Left lung (tissue), 4 donors: ENCODE measurements at regions not wholly inside any gene's neighbourhood (a gene's known extent, or its start where the extent isn't known, plus 50 kb on each side); places are given as distances from the start of the nearest gene placed in this dataset.
"Not testable (repeated sequence)": the region's sequence is repeated elsewhere in the genome, so short reads cannot be mapped to it uniquely, and the experiment has no call there.

Experiments used
- ATAC-seq: fragments of 200-7000 bp; cut with Tn5 transposase; one replicate; pipeline ENCODE4 v1.9.1; 2020; ENCODE audit warnings: moderate library complexity
- DNase-seq, 4 donors: peaks; one replicate each; pipeline ENCODE4 v3.0.0-alpha.2; 2013 to 2020
- H3K27ac ChIP-seq, 2 donors: fragments of 200-600 bp; sonication (generic) in 1 of 2; one replicate each; pipeline versions ENCODE4 v1.5.0 to v1.8.0; 2020 to 2021
- H3K27me3 ChIP-seq, 2 donors: fragments of 200-600 bp; sonication (generic) in 1 of 2; one replicate each; pipeline versions ENCODE4 v1.5.0 to v1.8.0; 2020 to 2021
- H3K36me3 ChIP-seq, 2 donors: fragments of 200-600 bp; sonication (generic) in 1 of 2; one replicate each; pipeline versions ENCODE4 v1.5.0 to v1.8.0; 2020 to 2021
- H3K4me1 ChIP-seq, 2 donors: fragments of 200-600 bp; one replicate each; pipeline ENCODE4 v1.8.0; 2021
- H3K4me3 ChIP-seq, 2 donors: fragments of 200-600 bp; sonication (generic) in 1 of 2; one replicate each; pipeline versions ENCODE4 v1.5.0 to v1.8.0; 2020 to 2021; ENCODE audit warnings: mild to moderate bottlenecking in 1 of 2
- H3K9me3 ChIP-seq, 2 donors: fragments of 200-600 bp; sonication (generic) in 1 of 2; one replicate each; pipeline versions ENCODE4 v1.5.0 to v1.8.0; 2020 to 2021
- intact Hi-C, 2 donors: fragments of 100-400 bp; cut with DNase I; formaldehyde crosslinking; loops; one replicate each; pipeline versions ENCODE4 v1.11.2 to v1.14.2; 2022
- TF ChIP-seq, protein P1 (sequence below), 2 donors: fragments of 200-600 bp; sonication (generic) in 1 of 2; IDR thresholded peaks; one replicate each; pipeline versions ENCODE4 v1.5.0 to v1.8.0; 2021; ENCODE audit warnings: antibody characterized with exemption in 2 of 2
- donor health status: DM: no; HTN: yes; CAD: no.
- donor health status: DM: no; HTN: no; CAD: no.

- no peaks in the 10 kb centered on the region for H3K36me3 ChIP-seq
- no peak overlapping the region for H3K4me3 ChIP-seq
- intact Hi-C loops = no loop called here
- TF ChIP-seq, protein P1, sequence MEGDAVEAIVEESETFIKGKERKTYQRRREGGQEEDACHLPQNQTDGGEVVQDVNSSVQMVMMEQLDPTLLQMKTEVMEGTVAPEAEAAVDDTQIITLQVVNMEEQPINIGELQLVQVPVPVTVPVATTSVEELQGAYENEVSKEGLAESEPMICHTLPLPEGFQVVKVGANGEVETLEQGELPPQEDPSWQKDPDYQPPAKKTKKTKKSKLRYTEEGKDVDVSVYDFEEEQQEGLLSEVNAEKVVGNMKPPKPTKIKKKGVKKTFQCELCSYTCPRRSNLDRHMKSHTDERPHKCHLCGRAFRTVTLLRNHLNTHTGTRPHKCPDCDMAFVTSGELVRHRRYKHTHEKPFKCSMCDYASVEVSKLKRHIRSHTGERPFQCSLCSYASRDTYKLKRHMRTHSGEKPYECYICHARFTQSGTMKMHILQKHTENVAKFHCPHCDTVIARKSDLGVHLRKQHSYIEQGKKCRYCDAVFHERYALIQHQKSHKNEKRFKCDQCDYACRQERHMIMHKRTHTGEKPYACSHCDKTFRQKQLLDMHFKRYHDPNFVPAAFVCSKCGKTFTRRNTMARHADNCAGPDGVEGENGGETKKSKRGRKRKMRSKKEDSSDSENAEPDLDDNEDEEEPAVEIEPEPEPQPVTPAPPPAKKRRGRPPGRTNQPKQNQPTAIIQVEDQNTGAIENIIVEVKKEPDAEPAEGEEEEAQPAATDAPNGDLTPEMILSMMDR (IDR thresholded peaks at IDR 0.05) = no peak
- no peaks in the 10 kb centered on the region for H3K27me3 ChIP-seq
- ATAC-seq (no peak), DNase-seq (peak in 1 of 4 donors; percentile 42)
- H3K9me3 ChIP-seq = no peaks in the 10 kb centered on the region
- no peaks in the 10 kb centered on the region for H3K4me1 ChIP-seq
- H3K27ac ChIP-seq = no peak overlapping the region
Measured at GRCh38 chrX:25096522-25097045, 80.8 kb upstream of the ARX start.

DNA sequence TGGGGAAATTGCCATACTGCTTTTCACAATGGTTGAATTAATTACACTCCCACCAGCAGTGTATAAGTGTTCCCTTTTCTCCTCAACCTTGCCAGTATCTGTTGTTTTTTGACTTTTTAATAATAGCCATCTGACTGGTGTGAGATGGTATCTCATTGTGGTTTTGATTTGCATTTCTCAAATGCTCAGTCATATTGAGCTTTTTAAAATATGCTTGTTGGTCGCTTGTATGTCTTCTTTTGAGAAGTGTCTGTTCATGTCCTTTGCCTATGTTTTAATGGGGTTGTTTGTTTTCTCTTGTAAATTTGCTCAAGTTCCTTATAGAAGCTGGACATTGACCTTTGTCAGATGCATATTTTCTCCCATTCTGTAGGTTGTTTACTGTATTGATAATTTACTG is 75.4 kb upstream of the ARX start:
- H3K4me3 ChIP-seq, ATAC-seq, intact Hi-C loops, H3K27me3 ChIP-seq, H3K27ac ChIP-seq, H3K36me3 ChIP-seq, DNase-seq, H3K4me1 ChIP-seq, H3K9me3 ChIP-seq: not testable (repeated sequence)

GRCh38 chrX:25084446-25084845 is 68.7 kb upstream of the ARX start:
- TF ChIP-seq, protein P1 (IDR thresholded peaks at IDR 0.05) = no peak
- ATAC-seq = no peak
- no peaks in the 10 kb centered on the region for H3K27me3 ChIP-seq

DNA sequence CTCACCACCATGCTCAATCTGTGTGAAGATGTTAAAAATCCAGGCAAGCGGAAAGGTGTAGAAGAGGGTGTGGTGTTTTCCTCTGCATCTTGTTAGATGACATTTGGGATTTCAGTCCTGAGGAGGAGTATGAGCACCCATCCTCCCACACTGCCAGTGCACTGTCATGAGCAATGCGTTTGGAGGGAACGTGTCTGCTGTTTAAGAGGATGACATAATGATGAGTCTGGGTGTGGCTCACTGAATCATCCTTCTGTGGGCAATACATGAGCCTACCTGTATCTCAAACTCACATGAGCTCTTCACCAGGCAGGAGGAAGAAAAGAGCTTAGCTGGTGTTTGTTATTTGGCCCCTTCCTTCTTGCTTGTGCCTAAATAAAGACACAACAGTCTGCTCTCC is 67.9 kb upstream of the ARX start:
- no peak overlapping the region for H3K27ac ChIP-seq
- no peak for ATAC-seq
- no peaks in the 10 kb centered on the region for H3K9me3 ChIP-seq
- no peaks in the 10 kb centered on the region for H3K4me1 ChIP-seq
- no peaks in the 10 kb centered on the region for H3K27me3 ChIP-seq
- no peaks in the 10 kb centered on the region for H3K36me3 ChIP-seq
- DNase-seq = no peak
- TF ChIP-seq, protein P1 (IDR thresholded peaks at IDR 0.05) = no peak
- intact Hi-C loops = no loop called here
- no peak overlapping the region for H3K4me3 ChIP-seq

More at GRCh38 chrX:25084446-25084845, 68.7 kb upstream of the ARX start:
- Histone ChIP-seq H3K9me3 (no peaks in the 10 kb centered on the region), H3K4me1 (no peaks in the 10 kb centered on the region), H3K36me3 (no peaks in the 10 kb centered on the region), H3K27ac (no peak overlapping the region), H3K4me3 (no peak overlapping the region)
- no peak for DNase-seq
- intact Hi-C loops = no loop called here

DNA sequence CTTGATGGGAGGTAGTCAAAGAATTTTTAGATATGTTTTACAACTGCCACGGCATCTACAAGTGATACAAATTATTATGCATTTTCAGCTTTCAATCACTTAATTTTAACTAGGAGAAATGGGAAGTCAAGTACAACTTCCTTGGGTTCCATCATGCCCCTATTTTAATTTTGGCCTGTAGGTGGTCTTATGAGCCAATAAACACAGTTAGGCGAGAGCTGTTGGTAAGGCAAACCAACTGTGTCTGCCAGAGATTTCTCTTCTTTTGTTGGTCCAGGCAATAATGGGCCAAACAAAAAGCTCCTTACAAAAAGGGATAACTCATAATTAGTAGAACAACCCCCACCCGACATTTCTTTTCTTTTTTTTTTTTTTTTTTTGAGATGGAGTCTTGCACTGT is 63.3 kb upstream of the ARX start:
- ATAC-seq = no peak
- Histone ChIP-seq H3K9me3 (no peaks in the 10 kb centered on the region), H3K27me3 (no peaks in the 10 kb centered on the region), H3K4me3 (no peak overlapping the region), H3K27ac (no peak overlapping the region), H3K4me1 (no peaks in the 10 kb centered on the region), H3K36me3 (no peaks in the 10 kb centered on the region)
- DNase-seq = no peak
- TF ChIP-seq, protein P1 (IDR thresholded peaks at IDR 0.05) = no peak
- intact Hi-C loops = no loop called here

DNA sequence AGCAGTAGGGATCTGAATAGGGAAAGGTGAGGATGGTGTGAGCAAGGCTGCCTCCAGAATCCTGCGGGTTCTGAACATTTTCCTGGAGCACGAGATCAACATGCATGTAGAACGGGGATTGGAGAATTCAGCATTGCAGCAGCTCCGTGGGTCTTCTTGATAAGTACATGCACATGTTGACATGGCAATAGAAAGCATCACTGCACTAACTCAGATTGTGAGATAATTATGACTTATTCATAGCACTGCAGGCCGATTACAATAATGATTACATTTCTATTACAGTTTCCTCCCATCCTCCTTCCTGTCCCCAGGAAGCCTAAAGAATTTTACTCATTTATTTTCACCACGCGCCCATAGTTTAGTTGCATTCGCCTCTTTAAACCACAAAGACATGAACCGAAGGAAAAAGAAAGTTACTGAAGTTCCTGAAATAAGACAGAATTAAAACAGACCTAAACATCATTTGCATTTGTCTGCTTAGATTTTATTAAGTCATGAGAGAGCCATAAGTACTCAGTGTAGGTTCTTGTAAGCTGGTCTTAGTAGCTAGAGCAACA is 61.3 kb upstream of the ARX start:
- Histone ChIP-seq H3K27ac (no peak overlapping the region), H3K27me3 (no peaks in the 10 kb centered on the region), H3K9me3 (no peaks in the 10 kb centered on the region), H3K4me3 (no peak overlapping the region), H3K4me1 (no peaks in the 10 kb centered on the region), H3K36me3 (no peaks in the 10 kb centered on the region)
- TF ChIP-seq, protein P1 (IDR thresholded peaks at IDR 0.05) = no peak
- no peak for ATAC-seq
- no peak for DNase-seq
- intact Hi-C loops = no loop called here
